IMR-90 (cell line): ENCODE measurements at regions not wholly inside any gene's neighbourhood (a gene's known extent, or its start where the extent isn't known, plus 50 kb on each side); places are given as distances from the start of the nearest gene placed in this dataset.

Source experiments
- ATAC-seq: fragments of 200-7000 bp; cut with Tn5 transposase; 2 replicates; pipeline ENCODE4 v1.9.1; 2020; ENCODE audit warnings: low read depth, mild to moderate bottlenecking, moderate library complexity
- BruUV-seq: library from RNA; stranded (reverse); fragments of 400-500 nt; replicated peaks from 2 replicates; lab custom pipeline; 2021; lab: Mats Ljungman, UMichigan
- CTCF ChIA-PET: fragments of 300-600 bp; formaldehyde crosslinking; extraction: SDS; loops from one replicate; lab custom pipeline; 2021; ENCODE audit warnings: antibody characterized with exemption; lab: Yijun Ruan, JAX
- POLR2A ChIA-PET: fragments of 300-600 bp; sonication (Branson Sonifier 250); formaldehyde crosslinking; loops from one replicate; lab custom pipeline; 2022; ENCODE audit warnings: antibody characterized with exemption; ENCODE audit not compliant: unreplicated experiment; lab: Charles Lee
- DNase-seq: peaks from one replicate; pipeline ENCODE4 v3.0.0; 2013
- H2AFZ ChIP-seq: replicated peaks from 2 replicates; pipeline ENCODE3; 2013; ENCODE audit warnings: low read length, mild to moderate bottlenecking; ENCODE audit not compliant: poor library complexity
- H2AK5ac ChIP-seq: 2 replicates; pipeline ENCODE4 v1.6.1; 2013; ENCODE audit warnings: low read depth, low read length, inconsistent platforms
- H2AK9ac ChIP-seq: replicated peaks from 2 replicates; pipeline ENCODE3; 2013; ENCODE audit warnings: mild to moderate bottlenecking, low read depth, low read length, moderate library complexity; ENCODE audit not compliant: poor library complexity
- H2BK120ac ChIP-seq: 2 replicates; pipeline ENCODE4 v1.6.1; 2013; ENCODE audit warnings: low read depth, low read length, inconsistent platforms
- H2BK15ac ChIP-seq: 3 replicates; pipeline ENCODE4 v1.6.1; 2013; ENCODE audit warnings: low read depth, low read length, inconsistent platforms
- H2BK20ac ChIP-seq: 2 replicates; pipeline ENCODE4 v1.6.1; 2013; ENCODE audit warnings: low read depth, mild to moderate bottlenecking, inconsistent platforms, low read length, moderate library complexity
- H2BK5ac ChIP-seq: 2 replicates; pipeline ENCODE4 v1.6.1; 2013; ENCODE audit warnings: mild to moderate bottlenecking, low read depth, low read length, inconsistent platforms; ENCODE audit not compliant: poor library complexity, severe bottlenecking
- H3K14ac ChIP-seq: replicated peaks from 2 replicates; pipeline ENCODE4 v1.6.1; 2013; ENCODE audit warnings: low read depth, low read length, inconsistent platforms
- H3K18ac ChIP-seq: 2 replicates; pipeline ENCODE4 v1.6.1; 2013; ENCODE audit warnings: low read depth, low read length, control low read depth
- H3K23ac ChIP-seq: 2 replicates; pipeline ENCODE4 v1.6.1; 2013; ENCODE audit warnings: low read depth, low read length, inconsistent platforms
- H3K27ac ChIP-seq: 2 replicates; pipeline ENCODE4 v1.5.1; 2013; ENCODE audit warnings: mild to moderate bottlenecking, control low read depth, low read length; ENCODE audit not compliant: insufficient read depth
- H3K27me3 ChIP-seq: 2 replicates; pipeline ENCODE4 v1.6.1; 2013; ENCODE audit warnings: low read length; ENCODE audit not compliant: control insufficient read depth, insufficient read depth
- H3K36me3 ChIP-seq: 2 replicates; pipeline ENCODE4 v1.6.1; 2013; ENCODE audit warnings: low read length, mixed read lengths; ENCODE audit not compliant: control insufficient read depth, insufficient read depth
- H3K4ac ChIP-seq: 2 replicates; pipeline ENCODE4 v1.6.1; 2013; ENCODE audit warnings: low read depth, low read length, inconsistent platforms
- H3K4me1 ChIP-seq: 2 replicates; pipeline ENCODE4 v1.6.1; 2013; ENCODE audit warnings: low read length, mixed read lengths; ENCODE audit not compliant: control insufficient read depth, insufficient read depth
- H3K4me2 ChIP-seq: 2 replicates; pipeline ENCODE4 v1.6.1; 2013; ENCODE audit warnings: low read depth, mild to moderate bottlenecking, control low read depth, low read length, moderate library complexity
- H3K4me3 ChIP-seq: 2 replicates; pipeline ENCODE4 v1.5.1; 2013; ENCODE audit warnings: low read depth, mild to moderate bottlenecking, control low read depth, low read length, moderate library complexity; ENCODE audit not compliant: insufficient read depth
- H3K56ac ChIP-seq: 2 replicates; pipeline ENCODE4 v1.6.1; 2013; ENCODE audit warnings: low read length, inconsistent platforms; ENCODE audit not compliant: insufficient read depth; ENCODE audit errors: extremely low read depth
- H3K79me1 ChIP-seq, 2 experiments: 2 replicates each; pipeline ENCODE4 v1.6.1; 2013; ENCODE audit warnings: low read length in 2 of 2, inconsistent platforms in 1 of 2, low read depth in 1 of 2
- H3K9ac ChIP-seq: 2 replicates; pipeline ENCODE4 v1.6.1; 2013; ENCODE audit warnings: low read depth, low read length, control low read depth
- H3K9me1 ChIP-seq: 2 replicates; pipeline ENCODE4 v1.6.1; 2013; ENCODE audit warnings: low read length, inconsistent platforms; ENCODE audit not compliant: insufficient read depth
- H3K9me3 ChIP-seq: 2 replicates; pipeline ENCODE4 v1.6.1; 2013; ENCODE audit warnings: low read length; ENCODE audit not compliant: control insufficient read depth, insufficient read depth
- H4K20me1 ChIP-seq: 2 replicates; pipeline ENCODE4 v1.6.1; 2013; ENCODE audit warnings: low read length, inconsistent platforms; ENCODE audit not compliant: insufficient read depth
- H4K5ac ChIP-seq: 2 replicates; pipeline ENCODE4 v1.6.1; 2013; ENCODE audit warnings: mild to moderate bottlenecking, low read depth, low read length, control low read depth
- H4K8ac ChIP-seq, 2 experiments: 2 replicates each; pipeline ENCODE4 v1.6.1; 2013; ENCODE audit warnings: low read depth in 2 of 2, low read length in 2 of 2, control low read depth in 1 of 2, inconsistent platforms in 1 of 2
- H4K91ac ChIP-seq: 2 replicates; pipeline ENCODE4 v1.6.1; 2013; ENCODE audit warnings: low read depth, low read length, inconsistent platforms; ENCODE audit not compliant: insufficient read depth
- CTCF ChIP-seq: conservative IDR thresholded peaks from 2 replicates; pipeline ENCODE4 v1.5.1; 2012; ENCODE audit warnings: mild to moderate bottlenecking, low read depth, low read length, improper control_type of control experiment
- POLR2A ChIP-seq: IDR thresholded peaks from 2 replicates; pipeline ENCODE4 v1.6.1; 2012; ENCODE audit warnings: mild to moderate bottlenecking, low read depth, low read length
- WGBS, 2 experiments: methylation state at CpG; one replicate each; pipeline versions ENCODE4 v1.1.5 to v1.1.7; 2013; ENCODE audit warnings: missing lambda C conversion rate in 2 of 2; ENCODE audit not compliant: insufficient read length in 1 of 2; ENCODE audit errors: extremely low coverage in 2 of 2; 5-methylcytosine and 5-hydroxymethylcytosine counted together
- dilution Hi-C: fragments of 300-500 bp; cut with HindIII; formaldehyde crosslinking; loops from one replicate; pipeline ENCODE4 v1.14.3; 2018; ENCODE audit warnings: low sequenced_read_pairs; ENCODE audit not compliant: unreplicated experiment
- in situ Hi-C: fragments of 300-500 bp; cut with MboI; formaldehyde crosslinking; loops from 3 replicates; pipeline ENCODE4 v1.14.3; 2019; ENCODE audit warnings: low sequenced_read_pairs, inconsistent platforms, mixed read lengths
- intact Hi-C: fragments of 100-400 bp; cut with micrococcal nuclease; formaldehyde crosslinking; loops from 2 replicates; pipeline ENCODE4 v1.10.0; 2022

GRCh38 chr16:87172632-87173031, 144.6 kb downstream of the C16orf95 start:
- in situ Hi-C loops, result no loop called here
- no peak overlapping the region for H3K14ac ChIP-seq
- WGBS, 2 experiments, result 94% methylated on average over 5 of the region's 6 CpGs; no CpG with 5 or more reads in 1 of the 2 experiments
- no peak overlapping the region for H3K23ac ChIP-seq
- H4K91ac ChIP-seq, result no peak overlapping the region
- no peak overlapping the region for H2BK120ac ChIP-seq
- CTCF ChIA-PET, result interaction anchor here (0.6 kb wide), 1 partner anchor 208 kb away, joined by 3 read pairs; no protein-coding TSS in a partner anchor
- POLR2A ChIA-PET, result no interaction called here
- H3K27me3 ChIP-seq, result peaks cover 8% of the 10 kb centered on the region
- no peaks in the 10 kb centered on the region for H3K36me3 ChIP-seq
- H3K9me3 ChIP-seq, result peaks cover 5% of the 10 kb centered on the region
- intact Hi-C loops, result no loop called here
- H2AK9ac ChIP-seq, result peak overlapping the region; percentile 7
- H3K4ac ChIP-seq, result no peak overlapping the region
- no peak overlapping the region for H3K18ac ChIP-seq
- no peak for TF ChIP-seq POLR2A
- TF ChIP-seq CTCF, result peak; percentile 14; the same call in 1 of the 2 replicates
- ATAC-seq (no peak), DNase-seq (no peak)
- no peak overlapping the region for H2BK5ac ChIP-seq
- H4K5ac ChIP-seq, result no peak overlapping the region
- no peaks in the 10 kb centered on the region; the same call in 1 of the 2 replicates for H3K9me1 ChIP-seq
- no peak overlapping the region for H2AK5ac ChIP-seq
- dilution Hi-C loops, result no loop called here
- H2AFZ ChIP-seq, result no peak overlapping the region
- peaks cover 2% of the 10 kb centered on the region; the same call in 1 of the 2 replicates for H3K4me1 ChIP-seq
- H3K4me2 ChIP-seq, result no peak overlapping the region
- no peak overlapping the region for H3K27ac ChIP-seq
- H2BK15ac ChIP-seq, result no peak overlapping the region
- no peak overlapping the region for H3K4me3 ChIP-seq
- no peaks in the 10 kb centered on the region for H3K79me1 ChIP-seq
- no peak overlapping the region for H4K8ac ChIP-seq
- H3K9ac ChIP-seq, result no peak overlapping the region
- H3K56ac ChIP-seq, result no peak overlapping the region
- no peaks in the 10 kb centered on the region for H4K20me1 ChIP-seq
- no TSS peak for BruUV-seq
- H2BK20ac ChIP-seq, result no peak overlapping the region
